GM18498 (cell line): ENCODE measurements at regions not wholly inside any gene's neighbourhood (a gene's known extent, or its start where the extent isn't known, plus 50 kb on each side); places are given as distances from the start of the nearest gene placed in this dataset.
"Not testable (repeated sequence)": the region's sequence is repeated elsewhere in the genome, so short reads cannot be mapped to it uniquely, and the experiment has no call there.

ENCODE experiments used
- ATAC-seq: cut with Tn5 transposase; IDR thresholded peaks from one replicate; pipeline ENCODE4 v1.9.1; 2021; ENCODE audit warnings: mild to moderate bottlenecking, moderate library complexity; ENCODE audit not compliant: unreplicated experiment

DNA sequence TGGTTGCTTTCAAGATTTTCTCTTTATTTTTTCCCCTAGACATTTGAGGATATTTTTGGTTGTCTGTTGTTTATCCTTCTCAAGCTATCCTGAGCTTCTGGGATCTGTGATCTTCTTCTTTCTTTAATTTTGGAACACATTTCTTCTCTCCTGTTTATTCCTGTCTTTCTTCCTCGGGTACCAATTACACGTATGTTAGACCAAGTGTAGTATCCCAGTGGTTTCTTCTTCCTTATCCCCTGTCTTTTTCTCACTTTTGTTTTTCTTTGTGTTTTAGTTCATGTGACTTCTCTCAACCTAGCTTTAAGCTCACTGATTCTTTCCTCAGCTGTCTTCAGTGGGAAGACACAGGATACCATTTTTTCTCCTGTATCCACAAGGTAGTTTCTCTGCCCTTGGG lies 120.0 kb downstream of the GALR1 start:
- ATAC-seq = no peak

DNA sequence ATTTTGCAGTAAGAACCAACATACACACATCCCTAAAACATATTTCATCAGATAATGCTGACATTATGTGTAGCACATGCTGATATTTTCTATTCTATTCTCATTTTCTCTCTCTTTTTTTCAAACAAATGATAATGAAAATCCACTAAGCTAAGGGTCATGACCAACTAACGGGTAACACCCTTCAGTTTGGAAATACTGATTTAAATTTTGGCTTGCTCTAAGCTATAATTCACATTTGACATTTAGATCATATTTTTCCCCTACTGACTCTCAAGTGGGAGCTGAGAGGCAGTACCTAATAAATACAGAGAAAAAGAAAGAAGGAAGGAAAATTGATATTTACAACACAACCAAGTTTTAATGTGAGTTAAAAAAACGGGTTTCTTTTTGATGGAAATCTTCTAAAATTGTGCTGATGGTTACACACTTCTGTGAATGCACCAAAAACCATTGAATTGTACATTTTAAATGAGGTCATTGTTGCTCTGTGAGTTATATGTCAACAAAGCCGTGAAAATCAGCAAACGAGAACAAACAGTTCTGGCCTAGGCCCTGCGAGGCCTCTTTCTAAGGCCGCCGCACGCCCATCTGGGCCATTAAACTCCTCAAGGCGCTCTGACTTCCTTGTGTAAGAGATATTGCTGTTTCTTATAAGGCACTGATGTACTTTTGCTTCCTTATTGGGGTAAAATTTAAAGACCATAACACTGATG lies 124.2 kb downstream of the GALR1 start:
- no peak for ATAC-seq

DNA sequence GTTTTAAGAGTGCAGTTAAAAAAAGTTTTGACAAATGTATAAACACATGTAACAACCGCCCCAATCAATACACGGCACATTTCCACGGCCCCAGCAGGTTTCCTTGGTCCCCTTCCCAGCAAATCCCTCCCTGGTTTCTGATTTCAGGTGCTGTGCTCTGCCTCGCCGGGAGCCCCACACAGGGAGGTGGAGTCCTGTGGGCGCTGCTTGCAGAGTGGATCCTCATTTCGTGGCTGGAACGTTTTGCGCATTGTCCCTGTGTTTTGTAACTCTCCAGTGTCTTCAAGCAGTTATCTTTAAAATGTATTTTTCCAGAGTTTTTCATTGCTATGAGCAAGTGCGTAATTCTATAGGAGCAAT lies 124.8 kb downstream of the GALR1 start:
- ATAC-seq = no peak

DNA sequence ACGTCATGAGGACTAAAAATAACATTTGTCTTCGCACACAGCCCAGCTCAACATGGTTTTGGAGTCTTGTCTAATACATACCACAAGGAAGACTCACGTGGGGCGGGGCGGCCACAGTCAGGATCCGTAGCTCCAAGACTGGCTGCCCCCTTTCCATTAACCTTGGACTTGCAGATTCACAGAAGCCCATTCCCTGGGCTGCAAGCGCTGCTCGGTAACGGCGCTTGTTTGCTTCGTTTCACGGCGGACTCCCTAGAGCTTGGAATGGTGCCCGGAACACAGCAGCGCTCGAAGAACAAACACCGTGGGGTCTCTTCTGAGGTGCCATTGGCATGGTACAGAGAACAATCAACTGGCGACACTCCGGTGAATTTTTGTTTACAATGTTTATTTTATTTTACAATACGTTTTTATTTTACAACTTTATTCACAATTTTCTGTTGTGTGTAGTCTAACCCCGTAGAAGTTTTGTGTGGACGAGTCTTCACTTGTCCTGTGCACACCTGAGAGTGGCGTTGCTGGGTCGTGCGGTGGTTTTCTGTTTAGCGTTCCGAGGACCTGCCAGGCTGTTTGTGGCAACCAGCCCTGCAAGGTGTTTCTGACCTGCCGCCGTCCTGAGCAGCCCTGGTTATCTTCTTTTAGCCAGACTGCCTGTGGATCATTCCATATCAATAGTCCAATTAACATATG lies 126.5 kb downstream of the GALR1 start:
- no peak for ATAC-seq

DNA sequence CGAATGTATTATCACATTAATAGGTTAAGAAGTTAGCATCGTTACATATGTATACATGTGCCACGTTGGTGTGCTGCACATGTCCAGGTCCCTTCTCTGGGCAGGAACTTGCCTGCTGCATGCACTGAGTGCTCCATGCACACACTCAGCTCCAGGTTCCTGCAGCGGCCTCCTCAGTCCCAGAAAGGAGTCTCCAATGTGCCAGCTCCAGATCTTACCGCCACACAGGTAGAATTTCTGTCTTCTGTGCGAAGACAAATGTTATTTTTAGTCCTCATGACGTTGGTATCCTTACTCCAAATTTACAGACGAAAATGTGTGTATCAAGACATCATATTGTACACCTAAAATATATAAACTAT lies 127.1 kb downstream of the GALR1 start:
- ATAC-seq = no peak

DNA sequence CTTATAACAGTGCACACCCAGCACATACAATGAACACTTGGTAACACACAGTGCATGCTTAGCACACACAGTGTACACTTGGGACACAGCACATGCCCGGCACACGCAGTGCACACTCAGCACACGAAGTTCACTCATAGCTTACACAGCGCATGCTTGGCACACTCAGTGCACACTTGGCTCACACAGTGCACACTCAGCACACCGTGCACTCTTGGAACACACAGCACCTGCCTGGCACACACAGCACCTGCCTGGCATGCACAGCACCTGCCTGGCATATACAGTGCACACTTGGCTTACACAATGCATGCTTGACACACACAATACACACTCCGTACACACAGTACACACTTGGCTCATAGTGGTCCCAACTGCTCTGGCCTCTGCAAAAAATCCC lies 128.2 kb downstream of the GALR1 start:
- no peak for ATAC-seq

DNA sequence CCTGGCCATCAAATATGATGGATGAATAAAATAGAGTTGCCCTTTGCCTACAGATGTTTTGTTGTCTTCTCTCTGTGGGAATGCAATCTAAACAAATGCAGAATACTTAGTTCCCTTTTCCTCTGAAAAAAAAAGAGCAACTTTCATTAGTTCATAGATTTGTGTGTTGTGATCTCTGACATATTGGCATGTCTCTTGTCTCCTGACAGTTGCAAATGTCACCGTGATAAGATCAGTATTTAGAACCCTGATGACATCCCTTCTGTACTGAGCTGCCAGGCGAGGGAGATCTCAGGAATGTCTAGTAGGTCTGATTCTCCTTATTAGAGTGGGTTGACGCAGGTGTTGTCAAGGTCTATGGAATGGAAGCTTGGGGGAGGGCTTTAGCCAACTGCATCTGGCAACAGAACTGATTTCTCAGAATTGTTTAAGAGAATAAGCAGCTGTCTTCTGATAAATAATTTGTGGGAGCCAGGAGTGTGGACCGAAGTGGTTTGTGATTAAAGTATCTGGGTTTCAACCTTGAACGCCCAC lies 130.4 kb downstream of the GALR1 start:
- ATAC-seq = no peak

DNA sequence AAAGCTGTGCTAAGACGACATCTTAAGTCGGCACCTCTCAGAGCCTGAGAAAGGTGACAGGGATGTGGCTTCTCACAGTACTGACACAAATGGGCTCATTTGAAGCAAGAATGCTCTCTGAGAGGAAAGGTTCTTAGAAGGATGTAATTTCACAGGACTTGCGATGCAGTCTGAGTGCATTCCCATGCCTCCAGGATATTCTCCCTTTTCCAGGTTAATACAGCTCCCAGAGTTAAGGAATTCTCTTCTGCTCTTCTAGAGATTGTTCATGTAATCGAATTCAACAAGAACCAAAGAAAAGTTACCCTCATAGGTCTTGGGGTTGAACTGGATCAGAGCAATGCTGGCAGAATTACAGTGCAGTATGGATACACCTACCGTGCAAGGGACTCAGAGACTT lies 131.0 kb downstream of the GALR1 start:
- no peak for ATAC-seq

DNA sequence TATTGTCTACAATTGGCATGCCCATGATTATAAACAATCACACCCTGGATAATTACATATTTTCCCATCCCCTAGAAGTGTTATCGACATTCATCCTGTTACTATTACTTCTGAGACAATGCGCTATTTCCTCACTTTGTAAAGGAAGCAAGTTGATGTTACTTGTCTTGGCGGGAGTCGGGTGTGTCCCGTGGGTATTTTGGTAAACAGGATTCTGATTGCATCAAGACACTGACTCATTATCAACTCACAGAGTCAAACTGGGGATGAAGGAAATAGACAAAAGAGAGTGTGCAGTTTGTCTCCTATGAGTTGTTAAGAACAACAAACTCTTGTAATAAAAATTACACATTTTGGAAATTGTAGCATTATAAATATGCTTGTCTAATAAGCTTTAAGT lies 142.7 kb downstream of the GALR1 start:
- no peak for ATAC-seq

DNA sequence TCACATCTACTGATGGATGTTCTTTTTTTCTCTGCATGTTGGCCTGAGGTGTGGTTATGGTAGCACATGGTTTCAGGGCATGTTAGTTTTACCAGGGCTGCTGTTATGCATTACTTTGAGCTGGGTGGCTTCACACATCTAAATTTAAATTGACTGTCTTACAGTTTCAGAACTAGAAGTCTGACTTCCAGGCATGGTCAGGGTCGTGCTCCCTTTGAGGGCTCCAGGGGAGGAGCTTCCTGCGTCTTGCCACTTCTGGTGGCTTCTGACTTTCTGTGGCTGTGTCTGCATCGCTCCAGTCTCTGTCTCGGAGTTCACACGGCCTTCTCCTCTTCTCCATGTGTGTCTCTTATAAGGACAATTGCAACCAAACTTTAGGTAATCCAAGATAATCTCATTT lies 143.9 kb downstream of the GALR1 start:
- ATAC-seq = no peak

DNA sequence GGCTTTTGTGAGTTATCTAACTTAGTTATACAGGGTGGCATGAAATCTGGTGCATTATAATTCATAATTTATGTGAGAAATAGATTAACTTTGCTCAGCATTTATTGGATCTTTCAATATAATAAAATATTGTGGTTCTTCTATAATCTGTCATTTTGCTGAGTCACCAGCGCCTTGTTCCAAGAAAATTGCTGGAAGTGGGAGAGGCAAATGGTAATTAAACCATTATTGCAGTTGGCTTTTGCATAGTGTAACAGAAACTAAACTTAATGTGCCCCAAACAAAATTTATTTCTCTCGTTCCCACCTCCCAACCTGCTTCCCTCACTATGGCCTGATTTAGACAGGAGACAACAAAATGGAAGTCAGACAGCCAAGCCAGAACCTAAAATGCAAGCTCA lies 146.3 kb downstream of the GALR1 start:
- ATAC-seq = no peak

DNA sequence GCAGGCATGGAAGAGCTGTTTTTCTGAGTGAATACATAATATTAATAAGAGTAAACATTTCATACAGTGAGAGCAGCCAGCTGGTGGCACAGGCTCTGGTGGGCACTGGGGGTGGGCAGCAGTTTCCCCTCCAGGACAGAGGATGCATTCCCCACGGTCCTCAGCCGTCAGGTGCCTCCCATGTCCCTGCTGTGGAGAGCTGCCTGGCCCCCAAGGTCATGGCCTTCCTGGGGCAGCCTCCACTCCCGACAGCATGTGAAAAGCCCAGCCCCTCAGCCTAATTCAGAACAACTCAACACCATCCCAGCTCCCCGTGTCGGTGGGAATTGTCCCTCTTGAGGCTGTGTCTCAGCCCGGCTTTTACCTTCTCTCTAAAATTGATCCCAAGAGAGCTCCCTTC lies 147.4 kb downstream of the GALR1 start:
- no peak for ATAC-seq

DNA sequence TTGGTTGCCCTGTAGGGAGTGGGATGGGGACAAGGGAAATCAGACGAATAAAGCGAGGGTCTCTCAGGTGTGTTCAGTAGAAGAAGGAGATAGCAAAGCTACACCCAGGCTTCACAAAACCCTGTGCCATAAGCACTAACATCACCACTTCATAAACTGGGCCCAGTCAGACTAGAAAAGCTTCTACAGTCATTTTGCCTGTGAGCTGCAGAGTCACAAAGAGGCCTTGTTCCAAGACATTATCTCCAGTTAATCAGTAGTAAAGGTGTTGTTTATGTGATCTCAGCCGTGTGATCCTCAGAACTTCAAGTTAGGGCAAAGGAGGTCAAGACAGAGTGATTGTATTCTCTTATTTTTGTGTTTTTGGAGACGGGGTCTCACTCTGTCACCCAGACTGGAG lies 148.0 kb downstream of the GALR1 start:
- ATAC-seq = no peak

DNA sequence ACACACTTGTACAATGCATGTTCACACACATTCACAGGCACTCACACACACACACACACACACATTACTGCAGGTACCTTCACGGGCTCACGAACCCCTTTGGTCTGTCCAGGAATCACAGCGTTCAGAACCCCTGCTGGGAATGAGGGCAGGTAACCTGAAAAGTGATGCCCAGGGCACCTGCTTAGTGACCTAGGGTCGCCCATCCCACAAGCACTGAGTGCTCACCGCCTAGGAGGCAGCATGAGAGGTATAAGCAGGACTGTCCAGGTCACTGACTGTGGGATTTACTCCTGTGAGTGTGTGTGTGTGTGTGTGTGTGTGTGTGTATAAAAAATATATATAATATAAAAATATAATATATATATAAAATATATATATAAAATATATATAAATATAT lies 150.9 kb downstream of the GALR1 start:
- ATAC-seq = no peak

DNA sequence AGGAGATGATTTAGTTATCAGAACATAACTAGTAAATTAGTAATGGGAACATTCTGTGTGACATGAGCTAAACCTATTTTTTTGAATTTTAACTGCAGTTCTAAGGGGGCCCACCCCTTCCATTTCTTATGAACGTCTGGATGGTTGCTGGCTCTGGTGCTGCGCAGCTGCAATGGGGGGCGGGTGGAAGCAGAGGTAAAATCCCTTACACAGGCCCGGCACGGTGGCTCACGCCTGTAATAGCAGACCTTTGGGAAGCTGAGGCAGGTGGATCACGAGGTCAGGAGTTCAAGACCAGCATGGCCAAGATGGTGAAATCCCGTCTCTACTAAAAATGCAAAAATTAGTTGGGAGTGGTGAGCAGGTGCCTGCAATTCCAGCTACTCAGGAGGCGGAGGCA lies 151.5 kb downstream of the GALR1 start:
- ATAC-seq = no peak

DNA sequence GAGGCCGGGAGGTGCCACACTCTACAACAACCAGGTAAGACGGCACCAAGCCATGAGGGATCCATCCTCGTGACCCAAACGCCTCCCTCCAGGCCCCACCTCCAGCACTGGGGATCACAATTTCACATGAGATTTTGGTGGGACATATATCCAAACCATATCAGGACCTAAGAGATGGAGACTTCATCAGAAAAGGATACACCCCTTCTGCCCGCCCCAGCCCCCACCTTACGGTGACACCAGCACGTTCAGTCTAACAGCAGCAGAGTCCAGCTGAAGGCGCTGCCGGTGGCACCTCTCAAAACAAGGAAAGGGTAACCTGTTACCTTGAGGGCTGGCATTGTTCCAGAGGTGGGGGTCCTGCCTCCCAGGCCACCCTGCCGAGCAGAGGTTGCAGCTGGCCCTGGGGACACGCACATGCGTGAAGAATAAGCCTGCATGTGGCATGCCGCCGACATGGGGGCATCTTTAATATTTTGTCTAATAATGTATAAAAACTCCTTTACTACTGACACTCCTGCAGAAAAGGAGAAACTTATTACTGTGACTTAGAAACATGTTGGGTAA lies 154.4 kb downstream of the GALR1 start:
- no peak for ATAC-seq

DNA sequence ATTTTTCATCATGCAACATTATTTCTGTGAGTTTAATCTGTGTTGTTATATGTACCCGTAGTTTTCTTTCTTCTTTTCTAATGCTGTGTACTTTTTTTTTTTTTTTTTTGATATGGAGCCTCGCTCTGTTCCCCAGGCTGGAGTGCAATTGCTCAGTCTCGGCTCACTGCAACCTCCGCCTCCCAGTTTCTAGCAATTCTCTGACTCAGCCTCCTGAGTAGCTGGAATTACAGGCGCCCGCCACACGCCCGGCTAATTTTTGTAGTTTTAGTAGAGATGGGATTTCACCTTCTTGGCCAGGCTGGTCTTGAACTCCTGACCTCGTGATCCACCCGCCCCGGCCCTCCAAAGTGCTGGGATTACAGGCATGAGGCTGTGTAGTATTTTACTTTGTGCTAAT lies 155.4 kb downstream of the GALR1 start:
- ATAC-seq = no peak

DNA sequence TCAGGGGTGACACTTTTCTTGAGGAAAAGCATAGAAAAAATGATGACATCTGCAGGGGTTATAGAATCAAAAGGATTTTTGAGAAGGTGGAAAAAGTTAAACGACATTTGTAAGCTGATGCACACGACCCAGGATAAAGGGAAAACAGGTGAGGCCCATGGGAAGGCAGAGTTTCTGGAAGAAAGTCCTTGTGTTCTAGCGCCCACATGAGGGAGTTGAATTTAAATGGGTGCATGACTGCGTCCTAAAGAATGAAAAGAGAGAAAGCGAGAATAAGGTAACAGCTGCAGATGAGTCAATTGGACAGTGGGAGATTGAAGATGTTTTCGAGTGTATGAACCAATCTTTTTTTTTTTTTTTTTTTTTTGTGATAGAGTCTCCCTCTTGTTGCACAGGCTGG lies 158.1 kb downstream of the GALR1 start:
- ATAC-seq = no peak

DNA sequence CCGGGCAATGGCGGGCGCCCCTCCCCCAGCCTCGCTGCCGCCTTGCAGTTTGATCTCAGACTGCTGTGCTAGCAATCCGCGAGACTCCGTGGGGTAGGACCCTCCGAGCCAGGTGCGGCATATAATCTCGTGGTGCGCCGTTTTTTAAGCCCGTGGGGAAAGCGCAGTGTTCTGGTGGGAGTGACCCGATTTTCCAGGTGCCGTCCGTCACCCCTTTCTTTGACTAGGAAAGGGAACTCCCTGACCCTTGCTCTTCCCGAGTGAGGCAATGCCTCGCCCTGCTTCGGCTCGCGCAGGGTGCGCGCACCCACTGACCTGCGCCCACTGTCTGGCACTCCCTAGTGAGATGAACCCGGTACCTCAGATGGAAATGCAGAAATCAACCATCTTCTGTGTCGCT lies 171.9 kb downstream of the GALR1 start:
- ATAC-seq = not testable (repeated sequence)

DNA sequence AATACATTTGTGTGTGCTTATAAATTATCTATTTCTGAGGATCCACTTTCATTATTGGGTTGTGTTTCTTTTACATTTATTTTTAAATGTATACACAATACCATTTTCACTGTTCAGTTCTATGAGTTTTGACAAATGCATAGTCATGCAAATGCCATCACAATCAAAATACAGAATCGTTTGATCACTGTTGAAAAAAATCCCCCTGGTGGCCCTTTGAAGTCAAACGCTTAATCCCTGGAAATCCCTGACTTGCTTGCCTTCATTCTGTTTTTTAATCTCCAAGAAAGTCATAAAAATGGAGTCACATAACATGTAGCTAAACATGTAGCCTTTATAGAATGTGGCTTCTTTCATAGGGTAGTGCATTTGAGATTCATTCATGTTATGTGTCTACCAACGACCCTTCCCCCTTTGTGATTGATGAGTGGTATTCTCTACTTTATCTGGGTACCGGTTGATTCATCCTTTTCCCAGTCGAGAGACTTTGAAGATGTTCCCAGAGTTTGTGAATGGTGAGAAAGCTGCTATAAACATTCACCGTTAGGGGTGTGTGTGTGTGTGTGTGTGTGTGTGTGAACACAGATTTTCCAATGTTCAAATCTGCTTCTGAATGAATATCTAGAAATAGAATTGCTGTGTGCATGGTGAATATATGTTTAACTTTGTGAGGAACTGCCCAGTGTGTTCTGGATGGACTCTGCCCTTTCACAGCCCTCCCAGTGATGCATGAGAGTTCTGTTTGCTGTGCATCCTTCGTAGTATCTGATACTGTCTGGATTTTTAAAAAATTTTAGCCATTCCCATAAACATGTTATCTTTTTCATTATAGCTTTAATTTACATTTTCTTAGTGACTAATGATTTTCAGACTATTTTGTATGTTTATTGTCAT lies 173.6 kb downstream of the GALR1 start:
- no peak for ATAC-seq

DNA sequence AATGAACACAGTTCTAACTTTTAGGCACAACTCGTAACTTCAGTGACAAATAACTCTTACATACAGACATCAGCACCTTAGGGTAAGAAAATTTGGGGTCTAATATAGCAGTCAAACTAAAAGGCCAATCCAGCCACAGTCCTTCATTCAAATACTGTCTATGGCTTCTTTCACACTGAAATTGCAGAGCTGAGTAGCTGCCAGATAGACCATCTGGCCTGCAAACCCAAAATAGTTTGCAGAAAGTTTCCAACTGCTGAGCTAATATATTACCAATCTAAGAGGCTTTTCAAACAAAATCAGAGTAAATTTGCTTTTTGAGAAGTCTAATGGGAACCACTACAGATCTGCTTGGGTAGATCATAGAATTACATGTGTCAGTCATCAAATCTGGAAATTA lies 183.4 kb downstream of the GALR1 start:
- no peak for ATAC-seq
